Stimulated activated naive B cell treated with anti-CD40 and anti-IgM and Interleukin-4, amounts not matched to agents 10 μg/mL and 1 μg/mL and 100 μg/mL, for 72 hours (primary cell): ENCODE measurements at regions not wholly inside any gene's neighbourhood (a gene's known extent, or its start where the extent isn't known, plus 50 kb on each side); places are given as distances from the start of the nearest gene placed in this dataset.

Experiments
- ATAC-seq, 2 donors: fragments of 150-1000 bp; cut with Tn5 transposase; replicated peaks; 2 replicates each; pipeline ENCODE4 v1.10.0; 2021; ENCODE audit warnings: moderate library complexity in 1 of 2
- DNase-seq: peaks from one replicate; pipeline ENCODE4 v3.0.0; 2021
- H3K27ac Mint-ChIP-seq: one replicate; pipeline ENCODE4 v1.8.0; 2022; ENCODE audit warnings: mild to moderate bottlenecking, mixed read lengths
- H3K27me3 Mint-ChIP-seq, 2 donors: one replicate each; pipeline ENCODE4 v1.8.0; 2022; ENCODE audit warnings: mixed read lengths in 2 of 2
- H3K36me3 Mint-ChIP-seq, 2 donors: one replicate each; pipeline ENCODE4 v1.8.0; 2022; ENCODE audit warnings: mixed read lengths in 2 of 2, mild to moderate bottlenecking in 1 of 2
- H3K4me1 Mint-ChIP-seq, 2 donors: one replicate each; pipeline ENCODE4 v1.8.0; 2022; ENCODE audit warnings: mixed read lengths in 2 of 2, mild to moderate bottlenecking in 1 of 2
- H3K4me3 Mint-ChIP-seq, 2 donors: one replicate each; pipeline ENCODE4 v1.8.0; 2022; ENCODE audit warnings: mild to moderate bottlenecking in 2 of 2, mixed read lengths in 2 of 2, moderate library complexity in 1 of 2
- H3K9me3 Mint-ChIP-seq, 2 donors: one replicate each; pipeline ENCODE4 v1.8.0; 2022; ENCODE audit warnings: mixed read lengths in 2 of 2, mild to moderate bottlenecking in 1 of 2

- DNase-seq (no peak), ATAC-seq (no peak)
- Mint-ChIP-seq H3K36me3 (no peaks in the 10 kb centered on the region), H3K9me3 (peaks cover 5 to 16% of the 10 kb centered on the region in 2 donors), H3K4me1 (no peaks in the 10 kb centered on the region), H3K27me3 (peaks cover 3 to 6% of the 10 kb centered on the region in 2 donors), H3K27ac (no peak overlapping the region), H3K4me3 (no peak overlapping the region)
Observed at GRCh38 chr11:130727157-130728119, 188.8 kb downstream of the SNX19 start.

- H3K27ac Mint-ChIP-seq = no peak overlapping the region
- no peaks in the 10 kb centered on the region for H3K36me3 Mint-ChIP-seq
- H3K4me1 Mint-ChIP-seq = no peaks in the 10 kb centered on the region
- H3K9me3 Mint-ChIP-seq = peaks cover 8 to 19% of the 10 kb centered on the region in 2 donors
- ATAC-seq (no peak), DNase-seq (no peak)
- H3K4me3 Mint-ChIP-seq = no peak overlapping the region
- peaks cover 2 to 4% of the 10 kb centered on the region in 2 donors for H3K27me3 Mint-ChIP-seq
Observed at GRCh38 chr11:130728185-130729180, 187.8 kb downstream of the SNX19 start.

- Mint-ChIP-seq H3K9me3 (peaks cover 9 to 21% of the 10 kb centered on the region in 2 donors), H3K36me3 (no peaks in the 10 kb centered on the region), H3K27ac (no peak overlapping the region), H3K4me1 (no peaks in the 10 kb centered on the region), H3K4me3 (no peak overlapping the region), H3K27me3 (no peaks in the 10 kb centered on the region)
- DNase-seq (no peak), ATAC-seq (no peak)
Observed at GRCh38 chr11:130729193-130729592, 187.1 kb downstream of the SNX19 start.

GRCh38 chr11:130729678-130730300, 186.5 kb downstream of the SNX19 start:
- H3K4me3 Mint-ChIP-seq = no peak overlapping the region
- DNase-seq = no peak
- no peaks in the 10 kb centered on the region for H3K27me3 Mint-ChIP-seq
- no peak for ATAC-seq
- H3K36me3 Mint-ChIP-seq = no peaks in the 10 kb centered on the region
- no peaks in the 10 kb centered on the region for H3K4me1 Mint-ChIP-seq
- H3K27ac Mint-ChIP-seq = no peak overlapping the region
- H3K9me3 Mint-ChIP-seq = peaks cover 14 to 27% of the 10 kb centered on the region in 2 donors

GRCh38 chr11:130731401-130731800, 184.9 kb downstream of the SNX19 start:
- Mint-ChIP-seq H3K27ac (no peak overlapping the region), H3K4me1 (no peaks in the 10 kb centered on the region), H3K36me3 (no peaks in the 10 kb centered on the region), H3K27me3 (no peaks in the 10 kb centered on the region), H3K9me3 (peaks cover 19 to 32% of the 10 kb centered on the region in 2 donors), H3K4me3 (no peak overlapping the region)
- DNase-seq = no peak
- ATAC-seq = no peak

- Mint-ChIP-seq H3K9me3 (peaks cover 19 to 35% of the 10 kb centered on the region in 2 donors), H3K27ac (no peak overlapping the region), H3K4me3 (no peak overlapping the region), H3K4me1 (peaks cover 0 to 2% of the 10 kb centered on the region in 2 donors), H3K36me3 (no peaks in the 10 kb centered on the region), H3K27me3 (no peaks in the 10 kb centered on the region)
- no peak for ATAC-seq
- DNase-seq = no peak
Observed at GRCh38 chr11:130732476-130732875, 183.8 kb downstream of the SNX19 start.

GRCh38 chr11:130737041-130737830, 179.0 kb downstream of the SNX19 start:
- peaks cover 25 to 36% of the 10 kb centered on the region in 2 donors for H3K9me3 Mint-ChIP-seq
- H3K27me3 Mint-ChIP-seq = no peaks in the 10 kb centered on the region
- ATAC-seq (no peak), DNase-seq (no peak)
- H3K4me3 Mint-ChIP-seq = no peak overlapping the region
- H3K27ac Mint-ChIP-seq = no peak overlapping the region
- peaks cover 0 to 3% of the 10 kb centered on the region in 2 donors for H3K4me1 Mint-ChIP-seq
- H3K36me3 Mint-ChIP-seq = peaks cover 0 to 4% of the 10 kb centered on the region in 2 donors

- Mint-ChIP-seq H3K27me3 (no peaks in the 10 kb centered on the region), H3K27ac (no peak overlapping the region), H3K36me3 (peaks cover 0 to 4% of the 10 kb centered on the region in 2 donors), H3K4me1 (peaks cover 0 to 3% of the 10 kb centered on the region in 2 donors), H3K4me3 (no peak overlapping the region), H3K9me3 (peaks cover 23 to 33% of the 10 kb centered on the region in 2 donors)
- no peak for ATAC-seq
- no peak for DNase-seq
Observed at GRCh38 chr11:130737866-130738431, 178.3 kb downstream of the SNX19 start.

- DNase-seq (no peak), ATAC-seq (no peak)
- peaks cover 22 to 33% of the 10 kb centered on the region in 2 donors for H3K9me3 Mint-ChIP-seq
- no peak overlapping the region for H3K27ac Mint-ChIP-seq
- peaks cover 0 to 4% of the 10 kb centered on the region in 2 donors for H3K36me3 Mint-ChIP-seq
- H3K4me1 Mint-ChIP-seq = peaks cover 0 to 3% of the 10 kb centered on the region in 2 donors
- H3K27me3 Mint-ChIP-seq = no peaks in the 10 kb centered on the region
- no peak overlapping the region for H3K4me3 Mint-ChIP-seq
Observed at GRCh38 chr11:130738611-130739010, 177.7 kb downstream of the SNX19 start.

GRCh38 chr11:130740819-130741218, 175.5 kb downstream of the SNX19 start:
- Mint-ChIP-seq H3K9me3 (peaks cover 12 to 20% of the 10 kb centered on the region in 2 donors), H3K27me3 (no peaks in the 10 kb centered on the region), H3K27ac (no peak overlapping the region), H3K4me3 (no peak overlapping the region), H3K36me3 (peaks cover 0 to 4% of the 10 kb centered on the region in 2 donors), H3K4me1 (peaks cover 0 to 3% of the 10 kb centered on the region in 2 donors)
- DNase-seq (no peak), ATAC-seq (no peak)

- no peak overlapping the region for H3K4me3 Mint-ChIP-seq
- peaks cover 7 to 14% of the 10 kb centered on the region in 2 donors for H3K27me3 Mint-ChIP-seq
- ATAC-seq = no peak
- H3K9me3 Mint-ChIP-seq = peaks cover 11 to 14% of the 10 kb centered on the region in 2 donors
- H3K27ac Mint-ChIP-seq = no peak overlapping the region
- H3K36me3 Mint-ChIP-seq = peaks cover 0 to 4% of the 10 kb centered on the region in 2 donors
- H3K4me1 Mint-ChIP-seq = no peaks in the 10 kb centered on the region
- DNase-seq = no peak
Observed at GRCh38 chr11:130744794-130745193, 171.5 kb downstream of the SNX19 start.

GRCh38 chr11:130749216-130749615, 167.1 kb downstream of the SNX19 start:
- ATAC-seq = no peak

More at GRCh38 chr11:130749216-130749615, 167.1 kb downstream of the SNX19 start:
- DNase-seq = no peak
- Mint-ChIP-seq H3K36me3 (no peaks in the 10 kb centered on the region), H3K27ac (no peak overlapping the region), H3K27me3 (peaks cover 7 to 18% of the 10 kb centered on the region in 2 donors), H3K4me3 (no peak overlapping the region), H3K9me3 (no peaks in the 10 kb centered on the region), H3K4me1 (no peaks in the 10 kb centered on the region)
